ENCODE measurements at regions not wholly inside any gene's neighbourhood (a gene's known extent, or its start where the extent isn't known, plus 50 kb on each side); places are given as distances from the start of the nearest gene placed in this dataset.

GRCh38 chr2:65589667-65590066 lies 157.3 kb upstream of the SPRED2 start:
- in situ Hi-C loops (cut with MboI; ENCODE audit: low pct_ligation_motif_present in 1 of 4, low pct_unique_long_range_greater_than_20kb in 1 of 4, low sequenced_read_pairs in 3 of 4) (no loop called here), intact Hi-C loops (cut with DNase I; ENCODE audit: low total_unique reads) (no loop called here)
- Histone ChIP-seq H3K9me3 (peaks cover 0 to 3% of the 10 kb centered on the region in 2 donors), H3K27ac (no peak overlapping the region), H3K4me1 (no peaks in the 10 kb centered on the region), H3K27me3 (no peaks in the 10 kb centered on the region), H3K4me3 (no peak overlapping the region), H3K36me3 (no peaks in the 10 kb centered on the region)
- no peak for TF ChIP-seq EP300 (IDR thresholded peaks at IDR 0.05; ENCODE audit: low read depth)
- TF ChIP-seq POLR2A (IDR thresholded peaks at IDR 0.05): no peak
- TF ChIP-seq POLR2AphosphoS5 (IDR thresholded peaks at IDR 0.05): no peak
- TF ChIP-seq CTCF (IDR thresholded peaks at IDR 0.05): no peak
- no peak for DNase-seq
- 81 to 100% methylated on average over 1 to 2 of the region's 2 CpGs for WGBS, 2 donors (ENCODE audit: low coverage in 1 of 2)

- Histone ChIP-seq H3K4me1 (no peaks in the 10 kb centered on the region), H3K9me3 (no peaks in the 10 kb centered on the region), H3K27me3 (no peaks in the 10 kb centered on the region), H3K27ac (no peak overlapping the region), H3K36me3 (no peaks in the 10 kb centered on the region), H3K4me3 (no peak overlapping the region)
- TF ChIP-seq POLR2AphosphoS5 (IDR thresholded peaks at IDR 0.05) (no peak), CTCF (IDR thresholded peaks at IDR 0.05) (no peak), POLR2A (IDR thresholded peaks at IDR 0.05) (no peak), EP300 (IDR thresholded peaks at IDR 0.05; ENCODE audit: low read depth) (no peak)
- intact Hi-C loops (cut with DNase I; ENCODE audit: low total_unique reads) (no loop called here), in situ Hi-C loops (cut with MboI; ENCODE audit: low pct_ligation_motif_present in 1 of 4, low pct_unique_long_range_greater_than_20kb in 1 of 4, low sequenced_read_pairs in 3 of 4) (no loop called here)
- no peak for DNase-seq
- 97% methylated on average over 4 of the region's 4 CpGs; no CpG with 5 or more reads in 1 of the 2 donors for WGBS, 2 donors (ENCODE audit: low coverage in 1 of 2)
Measured at GRCh38 chr2:65587779-65588178, 155.4 kb upstream of the SPRED2 start.

GRCh38 chr2:65586516-65586915 lies 154.1 kb upstream of the SPRED2 start:
- no peak for DNase-seq
- 83 to 87% methylated on average over 4 of the region's 4 CpGs for WGBS, 2 donors (ENCODE audit: low coverage in 1 of 2)
- no peaks in the 10 kb centered on the region for H3K4me1 ChIP-seq
- H3K27ac ChIP-seq: no peak overlapping the region
- in situ Hi-C loops (cut with MboI; ENCODE audit: low pct_ligation_motif_present in 1 of 4, low pct_unique_long_range_greater_than_20kb in 1 of 4, low sequenced_read_pairs in 3 of 4) (no loop called here), intact Hi-C loops (cut with DNase I; ENCODE audit: low total_unique reads) (no loop called here)
- no peaks in the 10 kb centered on the region for H3K36me3 ChIP-seq
- no peaks in the 10 kb centered on the region for H3K9me3 ChIP-seq
- no peak overlapping the region for H3K4me3 ChIP-seq
- H3K27me3 ChIP-seq: no peaks in the 10 kb centered on the region
- TF ChIP-seq POLR2A (IDR thresholded peaks at IDR 0.05): no peak

GRCh38 chr2:65583061-65583460 lies 150.7 kb upstream of the SPRED2 start:
- in situ Hi-C loops (cut with MboI; ENCODE audit: low pct_ligation_motif_present in 1 of 4, low pct_unique_long_range_greater_than_20kb in 1 of 4, low sequenced_read_pairs in 3 of 4): no loop called here
- no peak overlapping the region for H3K27ac ChIP-seq
- TF ChIP-seq CTCF (IDR thresholded peaks at IDR 0.05) (no peak), POLR2A (IDR thresholded peaks at IDR 0.05) (no peak), EP300 (IDR thresholded peaks at IDR 0.05; ENCODE audit: low read depth) (no peak)

GRCh38 chr2:65582364-65582763 lies 150.0 kb upstream of the SPRED2 start:
- WGBS, 2 donors (ENCODE audit: low coverage in 1 of 2): 83 to 89% methylated on average over 1 to 5 of the region's 5 CpGs
- in situ Hi-C loops (cut with MboI; ENCODE audit: low pct_ligation_motif_present in 1 of 4, low pct_unique_long_range_greater_than_20kb in 1 of 4, low sequenced_read_pairs in 3 of 4): no loop called here
- no peak for TF ChIP-seq POLR2A (IDR thresholded peaks at IDR 0.05)
- TF ChIP-seq CTCF (IDR thresholded peaks at IDR 0.05): no peak
- no peak for TF ChIP-seq POLR2AphosphoS5 (IDR thresholded peaks at IDR 0.05)
- no peak for TF ChIP-seq EP300 (IDR thresholded peaks at IDR 0.05; ENCODE audit: low read depth)

More at GRCh38 chr2:65583061-65583460, 150.7 kb upstream of the SPRED2 start:
- Histone ChIP-seq H3K9me3 (no peaks in the 10 kb centered on the region), H3K36me3 (no peaks in the 10 kb centered on the region), H3K4me3 (no peak overlapping the region), H3K27me3 (no peaks in the 10 kb centered on the region), H3K4me1 (no peaks in the 10 kb centered on the region)
- intact Hi-C loops (cut with DNase I; ENCODE audit: low total_unique reads): no loop called here
- WGBS, 2 donors (ENCODE audit: low coverage in 1 of 2): 63 to 65% methylated on average over 6 to 11 of the region's 11 CpGs
- DNase-seq: no peak

More at GRCh38 chr2:65582364-65582763, 150.0 kb upstream of the SPRED2 start:
- H3K36me3 ChIP-seq: no peaks in the 10 kb centered on the region
- H3K4me3 ChIP-seq: no peak overlapping the region
- no peaks in the 10 kb centered on the region for H3K4me1 ChIP-seq
- H3K9me3 ChIP-seq: no peaks in the 10 kb centered on the region
- intact Hi-C loops (cut with DNase I; ENCODE audit: low total_unique reads): no loop called here
- DNase-seq: no peak
- no peak overlapping the region for H3K27ac ChIP-seq
- H3K27me3 ChIP-seq: no peaks in the 10 kb centered on the region
